Fibroblast of skin of abdomen (primary cell): ENCODE measurements at regions not wholly inside any gene's neighbourhood (a gene's known extent, or its start where the extent isn't known, plus 50 kb on each side); places are given as distances from the start of the nearest gene placed in this dataset.
A peak's percentile ranks its signal among the peaks of the same experiment; 100 is the strongest.

ENCODE experiments used
- DNase-seq: peaks from one replicate; pipeline ENCODE4 v3.0.0-alpha.2; 2013

DNA sequence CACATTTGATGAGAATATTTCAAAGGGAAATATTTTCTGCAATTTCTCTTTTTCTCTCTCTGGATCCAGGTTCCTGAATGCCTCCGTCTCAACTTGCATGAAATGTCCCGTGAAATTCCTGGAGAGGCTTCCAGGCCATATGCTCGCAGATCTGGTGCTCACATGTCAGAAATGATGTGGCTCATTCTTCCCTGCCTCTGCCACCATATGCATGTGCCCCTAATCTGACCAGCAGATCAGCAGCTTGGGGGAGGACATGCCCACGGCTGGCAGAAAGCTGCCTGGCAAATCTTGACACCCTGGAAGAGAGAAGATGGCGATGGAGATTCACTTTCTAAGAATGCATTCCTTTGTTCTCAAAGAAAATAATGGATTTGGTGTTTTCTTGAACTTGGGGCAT, 490.7 kb downstream of the RPS24 start:
- no peak for DNase-seq

DNA sequence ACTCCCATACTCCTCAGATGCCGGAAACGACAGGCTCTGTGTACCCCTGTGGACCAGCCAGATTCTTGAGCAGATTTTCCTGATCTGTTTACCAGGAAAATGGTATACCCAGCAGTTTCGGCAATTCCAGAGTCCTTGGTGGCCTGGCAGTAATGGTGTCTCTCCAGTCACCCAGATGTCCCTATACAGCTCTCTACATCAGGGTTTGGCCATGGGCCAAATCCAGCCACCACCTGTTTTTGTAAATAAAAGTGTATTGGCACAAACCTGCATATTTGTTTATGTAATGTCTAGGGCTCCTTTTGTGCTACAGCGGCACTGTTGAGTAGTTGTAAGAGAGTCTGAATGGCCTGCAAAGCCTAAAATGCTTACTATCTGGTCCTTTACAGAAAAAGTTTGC, 491.3 kb downstream of the RPS24 start:
- DNase-seq = no peak

DNA sequence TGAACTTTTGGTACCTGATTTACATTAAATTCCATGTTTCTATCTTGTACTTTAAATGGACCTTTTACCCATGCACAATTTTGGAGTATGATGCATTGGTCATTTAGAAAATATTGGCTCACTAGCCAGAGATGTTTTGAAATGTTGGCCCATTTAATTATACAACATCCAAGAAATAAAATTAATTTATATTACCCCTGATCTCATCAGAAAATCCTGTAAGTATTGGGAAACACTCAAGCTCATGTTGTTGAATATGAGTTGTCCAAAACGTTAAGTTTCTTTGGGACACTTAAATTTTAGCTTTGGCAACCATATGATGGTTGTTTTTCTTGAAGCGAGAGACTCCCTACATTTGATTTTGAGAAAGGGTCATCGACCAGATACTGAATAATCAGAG, 492.7 kb downstream of the RPS24 start:
- DNase-seq = no peak

DNA sequence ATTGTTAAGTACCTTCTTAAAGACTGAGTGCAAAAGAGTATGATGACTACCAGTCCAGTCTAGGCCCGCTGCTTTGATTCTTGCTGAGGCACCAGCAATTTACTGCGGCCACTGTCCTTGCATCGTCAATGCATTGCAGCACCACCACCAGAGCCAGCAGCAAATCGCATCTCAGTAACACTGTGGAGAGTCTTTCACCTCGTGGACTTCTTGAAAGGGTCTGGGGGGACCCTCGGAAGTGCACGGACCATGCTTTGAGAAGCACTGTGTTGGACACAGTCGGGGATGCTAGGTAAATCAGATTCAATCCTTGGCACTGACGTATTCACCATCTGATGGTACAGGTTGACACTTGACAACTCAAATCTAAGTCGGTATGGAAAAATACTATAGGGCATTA, 493.6 kb downstream of the RPS24 start:
- no peak for DNase-seq

DNA sequence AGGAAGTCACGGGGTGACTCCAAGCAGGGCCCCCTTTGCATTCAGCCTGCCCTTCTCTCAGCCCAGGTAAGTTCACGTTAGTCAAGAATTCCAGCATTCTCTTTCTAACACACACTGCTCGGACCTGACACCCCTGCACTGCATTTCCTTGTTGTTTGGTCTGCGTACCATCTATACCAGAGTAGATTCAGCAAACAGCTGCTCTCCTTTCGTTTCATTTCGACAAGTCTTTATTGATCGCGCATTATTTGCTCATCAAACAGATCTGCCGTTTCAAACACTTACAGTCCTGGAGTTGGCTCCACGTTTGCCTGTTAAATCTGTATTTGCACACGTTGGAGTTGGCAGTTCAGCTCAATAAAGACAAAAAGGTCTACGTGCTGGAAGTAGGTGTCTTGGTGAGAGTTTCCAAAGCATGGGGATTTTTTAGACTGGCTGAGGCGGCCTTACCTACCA, 495.1 kb downstream of the RPS24 start:
- no peak for DNase-seq

DNA sequence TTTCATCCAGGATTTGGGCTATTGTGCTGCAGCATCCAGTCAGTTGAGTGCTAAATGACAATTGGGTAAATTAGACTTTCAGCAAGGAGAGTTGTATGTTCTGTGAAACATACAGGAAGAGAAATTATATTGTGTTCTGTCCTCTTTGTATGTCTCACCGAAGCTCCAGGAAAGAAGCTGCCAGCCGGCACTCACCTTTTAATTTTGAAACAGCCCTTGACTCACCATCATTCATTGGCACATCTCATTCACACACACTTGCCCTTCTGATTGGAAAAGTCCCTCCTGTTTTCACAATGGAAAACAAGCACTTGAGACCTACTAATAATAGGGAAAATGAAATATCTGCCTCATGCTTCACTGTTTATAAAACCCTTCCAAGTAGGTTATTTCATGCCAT, 495.6 kb downstream of the RPS24 start:
- DNase-seq = no peak

DNA sequence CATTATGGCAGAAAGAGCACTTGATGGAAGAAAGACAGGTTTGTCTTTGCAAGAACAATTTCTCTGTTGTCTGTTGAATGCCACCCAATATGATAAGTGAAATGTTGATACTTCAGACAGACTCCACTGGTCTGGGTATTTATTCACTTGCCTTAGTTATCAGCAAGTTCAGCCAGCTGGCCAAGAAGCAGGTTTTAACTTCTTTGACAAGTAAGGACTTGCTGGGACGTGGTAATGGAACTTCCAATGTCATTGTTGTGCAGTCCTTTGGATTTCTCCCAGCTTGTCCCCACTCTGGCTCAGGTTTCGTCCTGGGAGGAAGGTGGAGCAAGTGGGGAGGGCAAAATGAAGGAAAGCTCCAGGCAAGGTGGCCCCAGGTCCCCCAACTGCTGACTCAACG, 497.4 kb downstream of the RPS24 start:
- no peak for DNase-seq

DNA sequence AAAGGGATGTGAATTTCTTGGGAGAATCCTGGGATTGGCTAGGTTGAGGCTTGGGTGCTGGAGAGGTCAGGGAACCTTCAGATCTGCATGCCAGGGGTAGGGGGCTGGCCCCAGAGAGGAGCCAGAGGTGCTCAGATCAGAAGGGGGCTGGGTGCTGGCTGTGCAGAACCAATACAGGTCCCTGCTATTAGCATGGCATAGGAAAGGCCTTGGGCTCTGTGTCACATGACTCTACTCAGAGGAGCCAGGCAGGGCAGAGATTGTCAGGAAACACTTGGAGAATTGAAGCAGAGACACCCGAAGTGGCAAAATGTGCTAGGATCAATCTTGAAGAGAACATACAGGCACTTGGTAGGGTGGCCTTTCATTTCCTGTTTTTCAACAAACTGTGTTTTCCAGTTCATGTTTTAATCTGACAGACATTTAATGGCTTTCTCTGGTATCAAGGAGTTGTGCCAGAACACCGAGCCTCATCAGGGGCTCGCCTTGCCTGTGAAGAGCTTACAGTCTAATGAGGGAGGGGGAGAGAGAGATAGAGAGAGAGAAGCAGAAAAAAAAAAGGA, 498.9 kb downstream of the RPS24 start:
- no peak for DNase-seq

DNA sequence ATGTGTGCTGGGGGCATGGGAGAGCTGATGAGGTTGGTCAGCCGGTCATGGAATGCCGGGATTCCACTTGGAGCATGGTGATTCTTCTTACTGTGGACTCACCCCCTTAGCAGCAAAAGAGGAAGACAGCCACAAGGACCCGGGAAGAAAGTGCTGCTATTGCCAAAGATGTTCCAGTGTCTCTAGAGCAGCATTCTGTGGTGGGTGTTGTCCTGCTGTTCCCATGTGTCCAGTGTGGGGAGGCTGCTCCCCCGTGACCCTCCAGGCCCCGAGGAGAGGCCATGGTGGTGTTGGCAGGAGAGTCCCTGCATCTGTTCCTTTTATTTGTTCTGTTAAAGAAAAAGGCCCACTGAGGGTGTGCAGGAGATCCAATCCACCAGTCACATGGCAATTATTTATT, 499.4 kb downstream of the RPS24 start:
- DNase-seq = no peak

DNA sequence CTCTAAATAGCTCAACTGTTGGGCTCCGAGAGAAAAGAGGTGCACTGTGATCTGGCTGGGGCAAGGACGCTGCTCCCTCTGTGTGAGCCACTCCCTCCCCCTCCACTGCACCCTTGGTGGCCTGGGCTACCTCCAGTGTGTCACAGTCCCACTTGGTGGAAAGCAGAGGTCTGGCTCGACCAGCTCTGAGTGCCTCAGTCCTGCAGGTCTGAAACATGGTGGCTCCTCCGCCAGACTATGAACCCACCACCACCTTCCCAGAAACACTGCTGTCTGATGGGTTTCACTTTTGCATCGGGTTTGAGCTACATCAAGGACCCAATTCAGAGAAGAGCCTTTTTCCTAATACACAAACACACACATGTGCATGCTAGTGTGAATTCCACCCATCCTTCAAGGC, 500.1 kb downstream of the RPS24 start:
- DNase-seq = no peak

DNA sequence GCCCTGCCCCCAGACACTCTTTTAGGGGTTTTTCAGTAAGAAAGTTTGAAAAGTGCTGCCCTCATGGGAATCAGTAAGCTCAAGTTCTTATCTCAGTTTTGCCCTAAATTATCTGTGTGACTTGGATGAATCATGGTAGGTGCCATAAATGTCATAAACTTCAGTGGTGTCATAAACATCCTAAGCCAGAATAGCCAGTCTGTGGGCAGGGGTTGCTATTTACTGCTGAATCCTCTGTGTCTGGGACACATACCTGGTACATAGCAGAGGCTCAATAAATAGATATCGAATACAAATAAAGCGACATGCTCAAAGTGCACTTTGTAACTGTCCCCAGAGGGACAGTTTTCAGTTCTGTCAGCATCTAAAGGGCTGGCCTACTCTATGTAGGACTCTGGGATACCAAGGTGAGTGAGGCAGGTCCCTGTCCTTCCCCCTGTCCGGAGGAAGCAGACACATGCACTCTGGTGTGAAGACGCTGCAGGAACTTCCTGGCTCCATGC, 502.1 kb downstream of the RPS24 start:
- no peak for DNase-seq

DNA sequence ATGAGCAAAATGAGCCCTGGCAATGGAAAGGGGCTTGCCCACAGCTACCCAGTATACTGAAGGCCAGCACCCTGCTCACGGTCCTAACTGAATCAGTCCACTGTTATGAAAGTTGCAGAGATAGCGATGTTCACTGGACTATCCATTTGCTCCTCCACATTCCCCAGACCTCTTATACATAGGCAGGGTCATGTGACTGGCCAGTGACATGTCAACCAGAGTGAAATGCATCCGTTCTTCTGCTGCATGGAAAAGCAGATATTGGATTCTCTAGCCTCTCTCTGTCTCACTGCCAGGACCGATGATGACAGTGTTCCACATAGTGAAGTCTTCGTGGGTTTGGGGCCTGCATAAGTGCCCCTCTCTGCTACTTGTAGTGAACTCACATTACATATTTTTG, 503.4 kb downstream of the RPS24 start:
- DNase-seq = no peak

DNA sequence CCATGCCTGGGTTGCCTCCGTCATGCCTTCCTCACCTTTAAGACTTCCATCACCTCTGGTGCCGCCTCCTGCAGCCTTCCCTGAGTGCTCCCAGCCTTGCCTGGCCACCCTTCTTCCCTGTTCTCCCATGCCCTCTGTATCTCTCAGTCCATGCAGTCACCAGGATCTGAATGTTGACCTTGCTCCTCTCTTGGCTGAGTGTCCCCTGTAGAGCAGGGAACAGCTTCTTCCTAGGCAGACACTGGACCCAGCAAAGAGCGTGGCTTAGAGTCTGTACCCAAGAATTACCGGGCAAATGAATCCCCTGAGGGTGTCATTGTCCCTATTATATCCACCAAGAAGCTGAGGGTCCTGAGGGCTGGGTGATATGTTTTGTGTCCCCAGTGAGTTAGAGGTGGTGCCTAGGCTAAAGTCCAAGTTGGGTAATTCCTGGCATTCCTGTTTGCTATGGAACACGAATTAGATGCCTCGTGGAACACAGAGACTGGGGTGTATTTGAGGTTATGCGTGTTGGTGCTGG, 505.6 kb downstream of the RPS24 start:
- no peak for DNase-seq

DNA sequence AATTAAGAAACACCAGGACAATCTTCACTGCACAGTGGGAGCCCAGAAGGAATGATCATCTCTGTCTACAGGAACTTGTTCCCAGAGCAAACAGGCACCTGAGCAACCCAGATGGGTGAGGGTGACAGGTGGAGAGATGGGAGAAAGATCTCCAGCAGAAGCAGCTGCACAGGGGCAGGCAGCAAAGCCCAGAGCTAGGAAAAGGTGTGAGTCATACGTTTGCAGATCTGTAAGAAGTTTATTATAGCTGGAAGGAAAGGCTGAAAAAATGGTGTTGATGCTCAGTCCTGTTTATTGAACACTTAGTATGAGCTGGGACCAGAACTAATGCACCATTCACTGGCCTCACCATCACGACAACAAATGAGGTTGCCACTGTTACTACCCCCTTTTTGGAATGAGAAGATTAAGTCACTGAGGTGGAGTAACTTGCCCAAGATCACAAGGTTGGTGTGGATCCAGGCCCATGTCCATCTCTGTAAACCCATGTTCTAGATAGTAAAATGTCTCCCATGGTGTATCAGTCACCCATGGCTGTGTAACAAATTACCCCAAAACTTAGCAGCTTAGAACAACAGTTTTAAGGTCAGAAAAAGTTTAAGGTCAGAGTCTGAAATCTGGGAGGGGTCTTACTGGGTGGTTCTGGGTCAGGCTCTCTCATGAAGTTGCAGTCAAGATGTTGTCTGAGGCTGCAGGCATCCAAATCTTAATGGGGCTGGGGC, 506.9 kb downstream of the RPS24 start:
- no peak for DNase-seq

DNA sequence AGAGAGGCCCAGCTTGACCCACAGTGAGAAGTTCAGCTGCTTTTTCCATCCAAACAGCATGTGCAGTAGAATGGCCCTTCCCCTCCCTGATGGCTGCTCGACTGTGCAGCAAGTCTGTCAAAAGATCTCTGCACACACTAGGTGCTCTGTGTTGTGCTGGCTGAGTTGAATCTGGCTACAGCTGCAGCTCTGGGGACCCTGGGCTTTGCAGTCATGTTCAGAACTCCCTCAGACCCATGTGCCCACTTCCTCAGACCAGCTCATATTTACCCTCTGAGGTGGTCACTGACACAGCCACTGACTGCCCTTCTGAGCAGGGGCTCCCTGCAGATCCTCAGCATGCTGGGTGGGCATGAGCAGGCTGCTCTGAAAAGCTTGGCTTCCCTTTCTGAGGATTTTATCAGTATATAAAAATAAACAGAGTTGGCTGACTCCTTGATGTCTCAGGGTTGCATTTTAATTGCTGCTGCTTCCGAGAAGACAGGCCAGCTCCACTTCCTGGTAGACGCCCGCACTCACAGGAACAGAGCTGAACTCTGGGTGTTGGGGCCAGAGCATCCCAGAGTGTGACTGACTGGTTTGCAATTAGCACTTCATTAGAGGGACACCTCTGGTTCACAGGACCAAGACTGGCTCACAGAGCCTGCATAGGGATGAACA, 507.9 kb downstream of the RPS24 start:
- DNase-seq = peak; percentile 30

DNA sequence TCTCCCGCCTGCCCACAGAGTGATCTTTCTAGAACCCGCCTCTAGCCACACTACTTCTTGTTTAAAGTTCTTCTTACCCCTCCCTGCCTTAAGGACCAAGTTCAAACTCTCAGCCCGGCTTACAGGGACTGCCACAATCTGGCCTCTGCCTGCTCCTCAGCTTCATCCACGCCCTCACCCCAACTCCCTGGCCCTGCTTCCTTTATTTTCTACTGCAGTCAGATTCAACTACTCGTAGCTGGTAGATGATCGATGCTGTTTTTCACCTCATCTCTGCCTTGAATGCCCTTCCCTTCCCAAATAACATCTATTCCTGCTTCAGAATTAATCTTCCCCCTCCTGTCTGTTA, 508.5 kb downstream of the RPS24 start:
- no peak for DNase-seq

DNA sequence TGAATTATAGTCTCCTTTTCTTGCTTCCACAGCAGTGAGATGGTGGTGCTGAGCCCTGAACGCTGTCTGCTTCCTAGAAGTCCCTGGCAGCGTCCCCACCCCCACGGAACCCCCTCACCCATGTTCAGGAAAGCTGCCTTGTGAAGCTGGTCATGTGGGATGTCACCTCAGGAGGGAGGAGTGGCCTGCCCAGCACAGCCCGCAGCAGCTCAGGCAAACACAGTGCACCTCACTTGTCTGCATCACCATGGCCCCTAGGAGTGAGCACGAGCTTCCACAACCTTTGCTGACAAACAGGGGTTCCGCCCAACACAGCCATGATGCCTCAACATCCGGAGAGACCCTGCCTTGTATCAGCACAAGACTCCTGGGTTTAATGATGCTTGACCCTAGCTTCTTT, 508.9 kb downstream of the RPS24 start:
- no peak for DNase-seq

DNA sequence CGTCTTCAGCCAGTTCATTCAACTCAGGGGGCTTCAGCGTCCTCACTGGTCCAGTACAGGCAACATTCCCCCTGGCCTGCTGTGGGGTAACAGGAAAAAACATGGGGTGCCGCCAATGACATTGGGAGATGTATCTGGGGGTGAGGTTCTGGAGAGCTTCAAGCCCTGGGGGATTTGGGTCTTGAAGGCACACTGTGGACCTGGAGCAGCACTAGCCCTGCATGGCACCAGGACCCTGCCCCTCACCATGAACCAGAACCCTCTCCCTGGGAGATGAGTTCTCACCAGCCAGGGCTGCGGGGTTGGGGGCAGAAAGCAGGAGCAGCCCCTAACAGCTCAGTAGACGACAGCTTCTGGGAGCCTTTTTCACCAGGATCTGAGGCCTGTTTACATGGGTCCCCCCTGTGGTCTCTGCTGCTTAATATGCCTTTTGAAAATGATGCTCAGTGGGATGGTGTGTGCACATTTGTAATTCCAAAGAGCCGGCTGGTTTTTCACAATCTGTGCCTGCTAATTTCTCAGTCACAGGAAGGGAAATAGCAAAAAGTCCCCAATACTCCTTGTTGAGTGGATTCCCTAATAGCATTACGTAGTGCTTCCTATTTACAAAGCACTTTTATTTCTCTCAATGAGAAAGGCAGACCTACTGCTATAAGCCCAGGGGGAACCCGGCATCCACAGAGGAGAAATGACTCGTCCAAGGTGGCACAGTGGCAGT, 509.5 kb downstream of the RPS24 start:
- no peak for DNase-seq

DNA sequence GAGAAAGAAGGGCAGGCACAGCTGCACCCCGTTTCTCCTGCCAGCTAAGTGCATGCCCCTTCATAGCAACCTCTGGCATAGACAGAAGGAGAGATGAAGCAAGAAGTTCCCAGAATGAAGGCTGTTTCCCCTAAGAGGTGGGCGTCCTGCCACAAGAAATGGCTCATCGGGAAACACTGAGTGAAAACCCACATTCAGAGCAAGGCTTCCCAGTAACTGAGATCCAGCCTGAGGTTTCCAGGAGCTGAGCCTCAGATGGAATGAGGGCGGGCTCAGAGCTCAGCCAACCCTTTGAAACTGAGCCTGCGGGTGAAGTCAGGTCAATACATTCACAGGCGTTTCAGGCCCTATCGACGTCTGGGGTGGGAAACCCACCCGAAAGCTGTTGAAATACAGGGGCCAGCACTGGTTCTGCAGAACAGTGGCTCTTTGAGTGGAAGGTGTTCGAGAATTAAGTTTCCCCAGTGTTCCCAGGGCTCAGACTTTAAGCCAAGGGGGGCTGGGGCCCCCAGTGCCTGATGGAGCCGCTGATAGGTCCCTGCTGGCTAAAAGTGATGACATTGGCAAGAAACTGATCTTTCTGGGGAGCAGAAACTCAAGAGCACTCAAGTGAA, 510.2 kb downstream of the RPS24 start:
- DNase-seq = peak; percentile 97

DNA sequence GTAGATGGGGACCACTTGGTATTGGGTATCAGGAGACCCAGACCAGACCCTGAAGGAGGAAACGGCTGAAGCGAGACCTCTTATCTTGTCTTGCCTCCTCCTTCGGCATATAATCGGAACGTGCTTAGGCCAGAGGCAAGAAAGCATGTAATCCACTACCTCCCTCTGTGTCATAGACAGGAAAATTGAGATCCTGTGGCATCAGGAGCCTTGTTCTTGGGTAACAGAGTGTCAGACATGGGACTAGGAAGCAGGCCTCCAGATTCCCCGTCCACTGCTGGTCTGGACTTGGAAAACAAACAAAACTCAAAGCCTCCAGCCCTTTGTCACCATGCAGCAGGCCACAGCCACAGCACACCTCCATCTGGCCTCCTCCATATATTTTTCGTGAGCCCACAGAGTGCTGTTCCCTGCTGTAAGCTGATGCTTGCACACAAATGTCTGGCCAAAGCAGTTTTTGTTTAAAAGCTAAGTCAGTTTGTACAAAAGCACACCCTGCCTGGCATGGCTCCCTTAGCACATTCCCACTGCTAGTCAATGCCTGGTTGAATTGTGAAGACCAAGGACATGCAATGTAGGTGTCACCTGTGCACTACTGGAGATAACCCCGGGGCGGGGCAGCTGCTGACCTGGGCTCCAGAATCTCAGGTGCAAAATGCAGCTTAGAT, 510.9 kb downstream of the RPS24 start:
- no peak for DNase-seq

DNA sequence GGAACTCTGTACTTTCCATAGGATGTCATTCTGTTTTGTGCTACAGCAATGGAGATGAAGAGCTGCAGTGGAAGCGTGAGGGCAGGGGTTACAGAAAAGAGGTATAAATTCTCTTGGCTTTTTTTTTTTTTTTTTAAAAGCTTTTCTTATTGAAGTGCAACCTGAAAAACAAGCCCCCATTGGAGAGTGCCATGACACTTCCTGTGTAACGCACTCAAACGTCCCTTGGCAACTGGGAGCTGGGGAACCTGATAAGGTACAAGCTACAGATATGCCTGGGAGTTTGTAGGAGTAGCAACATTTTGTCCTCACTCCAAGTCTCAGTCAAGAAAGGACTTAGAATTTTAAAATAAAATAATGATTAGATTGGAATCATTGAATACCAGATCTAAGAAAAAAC, 512.1 kb downstream of the RPS24 start:
- DNase-seq = no peak

DNA sequence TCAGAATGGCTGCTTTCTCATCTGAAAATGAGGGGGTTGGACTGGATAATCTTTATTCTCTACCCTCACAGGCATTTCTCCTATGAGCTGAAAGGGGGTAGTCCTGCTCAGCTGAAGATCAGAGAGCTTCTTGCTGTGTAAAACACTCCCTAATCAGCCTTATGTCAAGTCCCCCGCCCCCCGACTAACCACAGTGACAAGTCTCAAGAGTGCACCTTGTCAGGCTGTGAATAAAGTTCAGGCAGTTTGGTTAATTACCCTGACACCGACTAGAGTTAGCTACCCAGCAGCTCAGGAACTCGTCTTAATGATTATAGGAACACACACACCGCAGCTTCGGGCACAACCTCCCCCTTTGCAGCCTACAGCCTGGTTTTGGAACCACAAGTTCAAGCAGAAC, 513.7 kb downstream of the RPS24 start:
- no peak for DNase-seq
